ENCODE measurements at regions not wholly inside any gene's neighbourhood (a gene's known extent, or its start where the extent isn't known, plus 50 kb on each side); places are given as distances from the start of the nearest gene placed in this dataset.

GRCh38 chr15:98562331-98562937 is 85.9 kb upstream of the IGF1R start:
- no peak for DNase-seq

- DNase-seq, result no peak
Observed at GRCh38 chr15:98565566-98565965, 82.8 kb upstream of the IGF1R start.

GRCh38 chr15:98567951-98568350 is 80.4 kb upstream of the IGF1R start:
- no peak for DNase-seq

GRCh38 chr15:98568382-98569017 is 79.8 kb upstream of the IGF1R start:
- no peak for DNase-seq

- no peak for DNase-seq
Observed at GRCh38 chr15:98570119-98570518, 78.2 kb upstream of the IGF1R start.

- DNase-seq, result no peak
Observed at GRCh38 chr15:98580572-98580971, 67.8 kb upstream of the IGF1R start.

- no peak for DNase-seq
Observed at GRCh38 chr15:98581715-98582114, 66.6 kb upstream of the IGF1R start.

- no peak for DNase-seq
Observed at GRCh38 chr15:98582900-98583554, 65.3 kb upstream of the IGF1R start.

GRCh38 chr15:98583771-98584430 is 64.4 kb upstream of the IGF1R start:
- DNase-seq, result no peak

- DNase-seq, result no peak
Observed at GRCh38 chr15:98586066-98586465, 62.3 kb upstream of the IGF1R start.

- no peak for DNase-seq
Observed at GRCh38 chr15:98592136-98592535, 56.2 kb upstream of the IGF1R start.

GRCh38 chr15:98596131-98596530 is 52.2 kb upstream of the IGF1R start:
- no peak for DNase-seq

GRCh38 chr15:98596885-98597392 is 51.4 kb upstream of the IGF1R start:
- DNase-seq, result no peak

GRCh38 chr15:98597666-98598065 is 50.7 kb upstream of the IGF1R start:
- DNase-seq, result no peak
